Ishikawa (cell line): ENCODE measurements at regions not wholly inside any gene's neighbourhood (a gene's known extent, or its start where the extent isn't known, plus 50 kb on each side); places are given as distances from the start of the nearest gene placed in this dataset.

Source experiments
- TCF12 ChIP-seq: IDR thresholded peaks from 2 replicates; pipeline ENCODE4 v1.6.1; 2012; ENCODE audit warnings: low read depth
- TF ChIP-seq, protein P1 (sequence below): IDR thresholded peaks from 2 replicates; pipeline ENCODE4 v1.6.1; 2012; ENCODE audit warnings: low read depth, mild to moderate bottlenecking

DNA sequence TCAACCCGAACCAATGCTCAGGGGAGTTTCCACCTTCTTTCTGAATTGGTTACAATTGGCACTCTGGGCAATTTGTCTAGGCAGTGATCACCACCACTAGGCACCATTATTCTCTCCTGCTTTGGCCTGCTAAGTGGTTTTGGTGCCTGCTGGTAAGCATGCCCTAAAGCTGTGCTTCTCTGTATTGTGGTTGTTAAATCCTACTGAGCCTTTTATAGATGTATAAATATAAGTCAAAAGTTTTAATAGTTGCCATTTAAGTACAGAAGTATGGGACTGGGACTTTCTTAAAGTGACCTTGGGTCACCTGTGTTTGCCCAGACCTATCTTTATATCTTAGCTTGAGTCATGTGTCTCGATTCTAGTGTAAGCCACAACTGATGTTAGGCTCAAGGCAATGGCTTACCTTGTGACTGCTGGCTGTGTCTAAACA, 475.9 kb downstream of the SLC16A7 start:
- TF ChIP-seq, protein P1, sequence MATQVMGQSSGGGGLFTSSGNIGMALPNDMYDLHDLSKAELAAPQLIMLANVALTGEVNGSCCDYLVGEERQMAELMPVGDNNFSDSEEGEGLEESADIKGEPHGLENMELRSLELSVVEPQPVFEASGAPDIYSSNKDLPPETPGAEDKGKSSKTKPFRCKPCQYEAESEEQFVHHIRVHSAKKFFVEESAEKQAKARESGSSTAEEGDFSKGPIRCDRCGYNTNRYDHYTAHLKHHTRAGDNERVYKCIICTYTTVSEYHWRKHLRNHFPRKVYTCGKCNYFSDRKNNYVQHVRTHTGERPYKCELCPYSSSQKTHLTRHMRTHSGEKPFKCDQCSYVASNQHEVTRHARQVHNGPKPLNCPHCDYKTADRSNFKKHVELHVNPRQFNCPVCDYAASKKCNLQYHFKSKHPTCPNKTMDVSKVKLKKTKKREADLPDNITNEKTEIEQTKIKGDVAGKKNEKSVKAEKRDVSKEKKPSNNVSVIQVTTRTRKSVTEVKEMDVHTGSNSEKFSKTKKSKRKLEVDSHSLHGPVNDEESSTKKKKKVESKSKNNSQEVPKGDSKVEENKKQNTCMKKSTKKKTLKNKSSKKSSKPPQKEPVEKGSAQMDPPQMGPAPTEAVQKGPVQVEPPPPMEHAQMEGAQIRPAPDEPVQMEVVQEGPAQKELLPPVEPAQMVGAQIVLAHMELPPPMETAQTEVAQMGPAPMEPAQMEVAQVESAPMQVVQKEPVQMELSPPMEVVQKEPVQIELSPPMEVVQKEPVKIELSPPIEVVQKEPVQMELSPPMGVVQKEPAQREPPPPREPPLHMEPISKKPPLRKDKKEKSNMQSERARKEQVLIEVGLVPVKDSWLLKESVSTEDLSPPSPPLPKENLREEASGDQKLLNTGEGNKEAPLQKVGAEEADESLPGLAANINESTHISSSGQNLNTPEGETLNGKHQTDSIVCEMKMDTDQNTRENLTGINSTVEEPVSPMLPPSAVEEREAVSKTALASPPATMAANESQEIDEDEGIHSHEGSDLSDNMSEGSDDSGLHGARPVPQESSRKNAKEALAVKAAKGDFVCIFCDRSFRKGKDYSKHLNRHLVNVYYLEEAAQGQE, result no peak
- no peak for TF ChIP-seq TCF12
